ENCODE measurements at regions not wholly inside any gene's neighbourhood (a gene's known extent, or its start where the extent isn't known, plus 50 kb on each side); places are given as distances from the start of the nearest gene placed in this dataset.

DNA sequence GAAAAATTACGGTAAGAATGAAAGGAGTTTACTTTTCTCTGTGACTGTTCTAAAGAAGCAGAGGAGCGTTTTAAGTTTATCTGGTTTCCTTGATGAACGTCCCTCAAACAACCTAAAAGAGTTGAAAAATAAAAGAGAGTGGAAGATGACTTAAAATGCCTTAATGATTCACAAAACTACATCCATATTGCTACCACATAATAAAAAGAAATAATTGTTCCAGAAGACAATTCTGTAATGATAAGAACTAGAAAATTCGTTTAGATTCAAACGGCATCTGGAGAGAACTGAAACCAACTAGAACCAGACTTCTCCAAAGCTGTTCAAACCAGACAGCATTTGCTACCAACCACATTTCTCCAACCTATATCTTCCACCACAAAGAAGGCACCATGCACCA lies 68.1 kb downstream of the TEKT4 start:
- Histone ChIP-seq H3K9ac (ENCODE audit: control insufficient read depth, extremely low read depth, insufficient read depth, low read length) (no peak overlapping the region), H4K20me1 (ENCODE audit: control insufficient read depth, extremely low read depth, insufficient read depth, low read length) (no peaks in the 10 kb centered on the region), H2AFZ (ENCODE audit: control insufficient read depth, low read length) (no peak overlapping the region), H3K27me3 (ENCODE audit: control insufficient read depth, extremely low read depth, insufficient read depth, low read length) (no peaks in the 10 kb centered on the region), H3K9me1 (ENCODE audit: control insufficient read depth, extremely low read depth, insufficient read depth, low read length) (no peaks in the 10 kb centered on the region), H3K4me1 (ENCODE audit: control insufficient read depth, extremely low read depth, insufficient read depth, low read length) (no peaks in the 10 kb centered on the region), H3K4me3 (ENCODE audit: control insufficient read depth in 2 of 3, extremely low read depth in 1 of 3, insufficient read depth in 2 of 3, low read depth in 1 of 3, low read length in 3 of 3) (no peak overlapping the region), H3K9me3 (ENCODE audit: control insufficient read depth, low read depth, low read length) (no peaks in the 10 kb centered on the region), H3K27ac (ENCODE audit: control insufficient read depth, insufficient read depth, low read length) (no peak overlapping the region), H3K4me2 (ENCODE audit: control insufficient read depth, extremely low read depth, insufficient read depth, low read depth, low read length) (no peak overlapping the region), H3K79me2 (ENCODE audit: control insufficient read depth, insufficient read depth, low read length) (no peaks in the 10 kb centered on the region), H3K36me3 (ENCODE audit: control insufficient read depth in 2 of 2, extremely low read depth in 1 of 2, insufficient read depth in 2 of 2, low read length in 2 of 2) (no peaks in the 10 kb centered on the region)
- DNase-seq (ENCODE audit: low read depth, low spot score) (no peak), FAIRE-seq (no peak)
- TF ChIP-seq EZH2 (IDR thresholded peaks at IDR 0.05; ENCODE audit: low read length): no peak
- TF ChIP-seq, protein P1, sequence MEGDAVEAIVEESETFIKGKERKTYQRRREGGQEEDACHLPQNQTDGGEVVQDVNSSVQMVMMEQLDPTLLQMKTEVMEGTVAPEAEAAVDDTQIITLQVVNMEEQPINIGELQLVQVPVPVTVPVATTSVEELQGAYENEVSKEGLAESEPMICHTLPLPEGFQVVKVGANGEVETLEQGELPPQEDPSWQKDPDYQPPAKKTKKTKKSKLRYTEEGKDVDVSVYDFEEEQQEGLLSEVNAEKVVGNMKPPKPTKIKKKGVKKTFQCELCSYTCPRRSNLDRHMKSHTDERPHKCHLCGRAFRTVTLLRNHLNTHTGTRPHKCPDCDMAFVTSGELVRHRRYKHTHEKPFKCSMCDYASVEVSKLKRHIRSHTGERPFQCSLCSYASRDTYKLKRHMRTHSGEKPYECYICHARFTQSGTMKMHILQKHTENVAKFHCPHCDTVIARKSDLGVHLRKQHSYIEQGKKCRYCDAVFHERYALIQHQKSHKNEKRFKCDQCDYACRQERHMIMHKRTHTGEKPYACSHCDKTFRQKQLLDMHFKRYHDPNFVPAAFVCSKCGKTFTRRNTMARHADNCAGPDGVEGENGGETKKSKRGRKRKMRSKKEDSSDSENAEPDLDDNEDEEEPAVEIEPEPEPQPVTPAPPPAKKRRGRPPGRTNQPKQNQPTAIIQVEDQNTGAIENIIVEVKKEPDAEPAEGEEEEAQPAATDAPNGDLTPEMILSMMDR (optimal IDR thresholded peaks at IDR 0.05 in 1 of 3, IDR thresholded peaks at IDR 0.05 in 1 of 3, conservative IDR thresholded peaks at IDR 0.05 in 1 of 3; ENCODE audit: extremely low read depth in 1 of 3, insufficient read depth in 2 of 3, low read length in 3 of 3): no peak
- dilution Hi-C loops (cut with MboI; ENCODE audit: extremely low pct_ligation_motif_present, low sequenced_read_pairs): no loop called here

DNA sequence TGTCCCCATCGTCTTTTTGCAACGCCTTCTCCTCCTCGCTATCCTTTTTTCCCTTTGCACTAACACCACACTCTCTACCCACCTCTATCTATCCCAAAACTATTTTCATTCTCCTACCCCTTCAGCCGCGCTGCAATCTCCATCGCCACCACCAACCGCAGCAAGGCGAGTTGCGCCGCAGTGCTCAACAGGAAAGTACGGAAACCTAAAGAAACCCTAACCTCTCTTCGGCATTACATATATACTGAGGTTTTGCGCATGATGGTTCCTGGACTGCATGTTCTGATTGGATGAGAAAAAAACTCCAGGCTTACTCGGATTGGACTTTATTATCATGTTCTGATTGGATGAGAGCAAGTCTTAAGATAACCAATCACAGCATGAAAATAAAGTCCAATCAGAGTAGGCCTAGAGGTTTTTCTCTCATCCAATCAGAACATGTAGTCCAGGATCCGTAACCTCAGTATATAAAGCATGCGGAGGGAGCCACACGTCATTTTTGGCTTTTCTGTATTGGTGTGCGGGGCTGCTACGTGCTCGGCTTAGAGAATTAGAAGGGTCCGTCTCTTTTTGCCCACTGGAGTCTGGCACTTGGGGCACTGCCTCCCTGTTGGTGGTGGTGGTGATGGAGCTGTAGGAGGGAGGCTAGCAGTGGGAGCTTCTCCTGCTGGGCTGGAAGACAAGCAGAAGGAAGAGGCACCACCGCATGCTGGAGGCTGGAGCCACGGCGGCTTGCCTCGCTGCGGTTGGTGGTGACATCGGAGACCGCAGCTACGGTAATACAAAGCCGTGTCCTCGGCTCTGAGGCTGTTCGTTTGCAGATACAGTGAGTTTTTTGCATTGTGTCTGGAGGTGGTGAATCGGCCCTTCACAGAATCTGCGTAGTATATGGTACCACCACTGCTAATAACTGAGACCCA lies 76.1 kb downstream of the TEKT4 start:
- no peak overlapping the region for H3K4me3 ChIP-seq (ENCODE audit: control insufficient read depth in 2 of 3, extremely low read depth in 1 of 3, insufficient read depth in 2 of 3, low read depth in 1 of 3, low read length in 3 of 3)
- no peak overlapping the region for H3K4me2 ChIP-seq (ENCODE audit: control insufficient read depth, extremely low read depth, insufficient read depth, low read depth, low read length)
- no peaks in the 10 kb centered on the region for H3K27me3 ChIP-seq (ENCODE audit: control insufficient read depth, extremely low read depth, insufficient read depth, low read length)
- no peak overlapping the region for H3K9ac ChIP-seq (ENCODE audit: control insufficient read depth, extremely low read depth, insufficient read depth, low read length)
- dilution Hi-C loops (cut with MboI; ENCODE audit: extremely low pct_ligation_motif_present, low sequenced_read_pairs): no loop called here
- DNase-seq (ENCODE audit: low read depth, low spot score): no peak
- H3K9me1 ChIP-seq (ENCODE audit: control insufficient read depth, extremely low read depth, insufficient read depth, low read length): no peaks in the 10 kb centered on the region
- no peaks in the 10 kb centered on the region for H3K4me1 ChIP-seq (ENCODE audit: control insufficient read depth, extremely low read depth, insufficient read depth, low read length)
- H3K9me3 ChIP-seq (ENCODE audit: control insufficient read depth, low read depth, low read length): no peaks in the 10 kb centered on the region
- no peaks in the 10 kb centered on the region for H4K20me1 ChIP-seq (ENCODE audit: control insufficient read depth, extremely low read depth, insufficient read depth, low read length)
- H3K27ac ChIP-seq (ENCODE audit: control insufficient read depth, insufficient read depth, low read length): no peak overlapping the region
- no peaks in the 10 kb centered on the region for H3K36me3 ChIP-seq (ENCODE audit: control insufficient read depth in 2 of 2, extremely low read depth in 1 of 2, insufficient read depth in 2 of 2, low read length in 2 of 2)
- no peaks in the 10 kb centered on the region for H3K79me2 ChIP-seq (ENCODE audit: control insufficient read depth, insufficient read depth, low read length)
- no peak for TF ChIP-seq EZH2 (IDR thresholded peaks at IDR 0.05; ENCODE audit: low read length)
- TF ChIP-seq, protein P1 (optimal IDR thresholded peaks at IDR 0.05 in 1 of 3, IDR thresholded peaks at IDR 0.05 in 1 of 3, conservative IDR thresholded peaks at IDR 0.05 in 1 of 3; ENCODE audit: extremely low read depth in 1 of 3, insufficient read depth in 2 of 3, low read length in 3 of 3): no peak
- FAIRE-seq: no peak
- no peak overlapping the region for H2AFZ ChIP-seq (ENCODE audit: control insufficient read depth, low read length)

All from keratinocyte (primary cell).